ENCODE measurements at regions not wholly inside any gene's neighbourhood (a gene's known extent, or its start where the extent isn't known, plus 50 kb on each side); places are given as distances from the start of the nearest gene placed in this dataset.

DNA sequence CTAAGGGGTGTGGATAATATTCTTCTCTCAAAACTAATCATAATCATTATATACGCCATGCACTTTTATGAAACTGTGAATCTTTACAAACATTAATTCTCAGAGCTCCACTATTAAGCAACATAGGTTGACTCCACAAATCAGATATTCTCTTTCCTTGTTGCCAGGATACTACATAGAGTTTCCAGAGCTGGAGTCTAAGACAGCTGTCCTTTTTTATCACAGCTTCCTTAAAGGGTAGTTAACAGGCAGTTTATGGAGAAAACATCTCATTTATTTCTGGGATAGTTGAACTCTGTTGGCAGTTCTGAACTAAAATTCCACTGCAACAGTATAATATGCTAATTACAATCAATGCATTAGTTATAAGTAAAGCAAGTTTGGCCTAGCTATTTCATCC, 152.1 kb upstream of the PPP1R2C start (continued):
- no peak for TF ChIP-seq ZBTB33 (IDR thresholded peaks at IDR 0.05)
- no peak for TF ChIP-seq FOXA1 (IDR thresholded peaks at IDR 0.05)
- TF ChIP-seq FOXA2 (IDR thresholded peaks at IDR 0.05) = no peak
- TF ChIP-seq GABPA (IDR thresholded peaks at IDR 0.05 in 1 of 2, conservative IDR thresholded peaks at IDR 0.05 in 1 of 2) = no peak

DNA sequence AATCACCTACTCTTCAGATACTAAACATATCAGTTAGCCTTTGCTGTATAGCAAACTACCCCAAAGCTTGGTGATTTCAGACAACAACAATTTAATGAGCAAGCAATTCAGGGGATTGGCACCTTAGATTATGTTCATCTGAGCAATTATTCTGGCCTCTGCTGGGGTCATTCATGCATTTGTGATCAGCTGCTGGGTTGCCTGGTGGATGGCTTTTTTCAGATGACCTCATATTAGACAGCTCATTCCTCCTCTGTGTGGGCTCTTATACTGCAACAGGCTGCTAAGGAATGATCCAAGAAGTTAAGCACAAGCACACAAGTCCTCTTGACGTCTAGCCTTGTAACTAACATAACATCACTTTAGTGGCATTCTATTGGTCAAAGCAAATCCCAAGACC, 153.0 kb upstream of the PPP1R2C start:
- H3K4me3 ChIP-seq (ENCODE audit: low read depth in 1 of 3, low read length in 3 of 3) = no peak overlapping the region
- H3K27me3 ChIP-seq (ENCODE audit: control insufficient read depth in 4 of 4, insufficient read depth in 4 of 4, low read length in 3 of 4) = no peaks in the 10 kb centered on the region
- no peaks in the 10 kb centered on the region for H3K9me3 ChIP-seq (ENCODE audit: control insufficient read depth in 4 of 4, low read length in 3 of 4)
- DNase-seq (ENCODE audit: low spot score) = no peak
- no peaks in the 10 kb centered on the region for H3K4me1 ChIP-seq (ENCODE audit: control insufficient read depth in 4 of 4, insufficient read depth in 4 of 4, low read length in 3 of 4)
- H3K27ac ChIP-seq (ENCODE audit: low read depth in 1 of 2, low read length in 2 of 2) = no peak overlapping the region
- TF ChIP-seq, protein P1, sequence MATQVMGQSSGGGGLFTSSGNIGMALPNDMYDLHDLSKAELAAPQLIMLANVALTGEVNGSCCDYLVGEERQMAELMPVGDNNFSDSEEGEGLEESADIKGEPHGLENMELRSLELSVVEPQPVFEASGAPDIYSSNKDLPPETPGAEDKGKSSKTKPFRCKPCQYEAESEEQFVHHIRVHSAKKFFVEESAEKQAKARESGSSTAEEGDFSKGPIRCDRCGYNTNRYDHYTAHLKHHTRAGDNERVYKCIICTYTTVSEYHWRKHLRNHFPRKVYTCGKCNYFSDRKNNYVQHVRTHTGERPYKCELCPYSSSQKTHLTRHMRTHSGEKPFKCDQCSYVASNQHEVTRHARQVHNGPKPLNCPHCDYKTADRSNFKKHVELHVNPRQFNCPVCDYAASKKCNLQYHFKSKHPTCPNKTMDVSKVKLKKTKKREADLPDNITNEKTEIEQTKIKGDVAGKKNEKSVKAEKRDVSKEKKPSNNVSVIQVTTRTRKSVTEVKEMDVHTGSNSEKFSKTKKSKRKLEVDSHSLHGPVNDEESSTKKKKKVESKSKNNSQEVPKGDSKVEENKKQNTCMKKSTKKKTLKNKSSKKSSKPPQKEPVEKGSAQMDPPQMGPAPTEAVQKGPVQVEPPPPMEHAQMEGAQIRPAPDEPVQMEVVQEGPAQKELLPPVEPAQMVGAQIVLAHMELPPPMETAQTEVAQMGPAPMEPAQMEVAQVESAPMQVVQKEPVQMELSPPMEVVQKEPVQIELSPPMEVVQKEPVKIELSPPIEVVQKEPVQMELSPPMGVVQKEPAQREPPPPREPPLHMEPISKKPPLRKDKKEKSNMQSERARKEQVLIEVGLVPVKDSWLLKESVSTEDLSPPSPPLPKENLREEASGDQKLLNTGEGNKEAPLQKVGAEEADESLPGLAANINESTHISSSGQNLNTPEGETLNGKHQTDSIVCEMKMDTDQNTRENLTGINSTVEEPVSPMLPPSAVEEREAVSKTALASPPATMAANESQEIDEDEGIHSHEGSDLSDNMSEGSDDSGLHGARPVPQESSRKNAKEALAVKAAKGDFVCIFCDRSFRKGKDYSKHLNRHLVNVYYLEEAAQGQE (IDR thresholded peaks at IDR 0.05) = no peak
- TF ChIP-seq RXRA (IDR thresholded peaks at IDR 0.05) (no peak), TAF1 (conservative IDR thresholded peaks at IDR 0.05) (no peak), FOXA1 (IDR thresholded peaks at IDR 0.05) (no peak), EGR1 (IDR thresholded peaks at IDR 0.05; ENCODE audit: low read depth in 2 of 2) (no peak), RAD21 (IDR thresholded peaks at IDR 0.05) (no peak), NR2F2 (IDR thresholded peaks at IDR 0.05) (no peak), YY1 (IDR thresholded peaks at IDR 0.05) (no peak), JUND (IDR thresholded peaks at IDR 0.05) (no peak), FOXA2 (IDR thresholded peaks at IDR 0.05) (no peak), HNF4A (conservative IDR thresholded peaks at IDR 0.05) (no peak), SP1 (IDR thresholded peaks at IDR 0.05) (no peak), GABPA (IDR thresholded peaks at IDR 0.05 in 1 of 2, conservative IDR thresholded peaks at IDR 0.05 in 1 of 2) (no peak), ZBTB33 (IDR thresholded peaks at IDR 0.05) (no peak), HNF4G (IDR thresholded peaks at IDR 0.05) (no peak)
- TF ChIP-seq, protein P2, sequence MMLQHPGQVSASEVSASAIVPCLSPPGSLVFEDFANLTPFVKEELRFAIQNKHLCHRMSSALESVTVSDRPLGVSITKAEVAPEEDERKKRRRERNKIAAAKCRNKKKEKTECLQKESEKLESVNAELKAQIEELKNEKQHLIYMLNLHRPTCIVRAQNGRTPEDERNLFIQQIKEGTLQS (IDR thresholded peaks at IDR 0.05) = no peak
- TF ChIP-seq, protein P3, sequence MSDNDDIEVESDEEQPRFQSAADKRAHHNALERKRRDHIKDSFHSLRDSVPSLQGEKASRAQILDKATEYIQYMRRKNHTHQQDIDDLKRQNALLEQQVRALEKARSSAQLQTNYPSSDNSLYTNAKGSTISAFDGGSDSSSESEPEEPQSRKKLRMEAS (IDR thresholded peaks at IDR 0.05) = no peak
- TF ChIP-seq, protein P4, sequence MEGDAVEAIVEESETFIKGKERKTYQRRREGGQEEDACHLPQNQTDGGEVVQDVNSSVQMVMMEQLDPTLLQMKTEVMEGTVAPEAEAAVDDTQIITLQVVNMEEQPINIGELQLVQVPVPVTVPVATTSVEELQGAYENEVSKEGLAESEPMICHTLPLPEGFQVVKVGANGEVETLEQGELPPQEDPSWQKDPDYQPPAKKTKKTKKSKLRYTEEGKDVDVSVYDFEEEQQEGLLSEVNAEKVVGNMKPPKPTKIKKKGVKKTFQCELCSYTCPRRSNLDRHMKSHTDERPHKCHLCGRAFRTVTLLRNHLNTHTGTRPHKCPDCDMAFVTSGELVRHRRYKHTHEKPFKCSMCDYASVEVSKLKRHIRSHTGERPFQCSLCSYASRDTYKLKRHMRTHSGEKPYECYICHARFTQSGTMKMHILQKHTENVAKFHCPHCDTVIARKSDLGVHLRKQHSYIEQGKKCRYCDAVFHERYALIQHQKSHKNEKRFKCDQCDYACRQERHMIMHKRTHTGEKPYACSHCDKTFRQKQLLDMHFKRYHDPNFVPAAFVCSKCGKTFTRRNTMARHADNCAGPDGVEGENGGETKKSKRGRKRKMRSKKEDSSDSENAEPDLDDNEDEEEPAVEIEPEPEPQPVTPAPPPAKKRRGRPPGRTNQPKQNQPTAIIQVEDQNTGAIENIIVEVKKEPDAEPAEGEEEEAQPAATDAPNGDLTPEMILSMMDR (IDR thresholded peaks at IDR 0.05; ENCODE audit: low read depth, low read length, missing input control) = no peak
- H3K36me3 ChIP-seq (ENCODE audit: control insufficient read depth in 4 of 4, insufficient read depth in 3 of 4, low read depth in 1 of 4, low read length in 3 of 4) = no peaks in the 10 kb centered on the region
- H3K9ac ChIP-seq (ENCODE audit: low read depth in 1 of 2, low read length in 2 of 2) = no peak overlapping the region
- WGBS = 87% methylated on average over 1 of the region's 1 CpG

All from liver (tissue), 8 donors.